ENCODE measurements at regions not wholly inside any gene's neighbourhood (a gene's known extent, or its start where the extent isn't known, plus 50 kb on each side); places are given as distances from the start of the nearest gene placed in this dataset.

DNA sequence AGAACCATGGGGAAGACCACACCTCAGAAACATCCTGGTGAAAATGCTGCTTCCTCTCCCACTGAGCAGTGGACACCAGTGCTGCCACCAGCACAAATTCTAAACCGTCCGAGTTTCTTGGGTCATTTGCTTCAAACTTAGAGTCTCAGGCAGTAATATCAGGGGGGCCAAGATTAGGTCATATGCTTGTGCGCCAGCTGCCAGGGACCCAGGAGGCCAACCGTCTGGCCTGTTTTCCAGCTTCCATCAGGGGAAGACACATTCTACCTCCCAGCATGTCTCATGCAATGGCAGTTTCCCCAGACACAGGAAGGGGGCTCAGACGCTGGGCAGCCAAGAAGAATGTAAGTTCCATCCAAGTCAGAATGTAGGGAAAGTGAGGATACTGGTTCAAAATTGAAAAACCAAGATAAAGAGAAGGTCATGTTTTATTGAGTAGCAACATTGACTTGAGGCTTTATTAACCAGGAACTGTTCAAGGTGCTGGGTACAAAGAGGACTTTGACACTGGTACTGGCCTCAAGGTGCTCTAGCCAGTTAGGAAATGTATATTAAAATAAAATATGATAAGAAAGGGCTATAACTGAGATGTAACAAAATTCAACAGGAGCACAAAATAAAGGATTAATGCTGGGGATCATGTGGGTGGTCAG is 59.7 kb upstream of the EED start (continued):
- TF ChIP-seq, protein P1, sequence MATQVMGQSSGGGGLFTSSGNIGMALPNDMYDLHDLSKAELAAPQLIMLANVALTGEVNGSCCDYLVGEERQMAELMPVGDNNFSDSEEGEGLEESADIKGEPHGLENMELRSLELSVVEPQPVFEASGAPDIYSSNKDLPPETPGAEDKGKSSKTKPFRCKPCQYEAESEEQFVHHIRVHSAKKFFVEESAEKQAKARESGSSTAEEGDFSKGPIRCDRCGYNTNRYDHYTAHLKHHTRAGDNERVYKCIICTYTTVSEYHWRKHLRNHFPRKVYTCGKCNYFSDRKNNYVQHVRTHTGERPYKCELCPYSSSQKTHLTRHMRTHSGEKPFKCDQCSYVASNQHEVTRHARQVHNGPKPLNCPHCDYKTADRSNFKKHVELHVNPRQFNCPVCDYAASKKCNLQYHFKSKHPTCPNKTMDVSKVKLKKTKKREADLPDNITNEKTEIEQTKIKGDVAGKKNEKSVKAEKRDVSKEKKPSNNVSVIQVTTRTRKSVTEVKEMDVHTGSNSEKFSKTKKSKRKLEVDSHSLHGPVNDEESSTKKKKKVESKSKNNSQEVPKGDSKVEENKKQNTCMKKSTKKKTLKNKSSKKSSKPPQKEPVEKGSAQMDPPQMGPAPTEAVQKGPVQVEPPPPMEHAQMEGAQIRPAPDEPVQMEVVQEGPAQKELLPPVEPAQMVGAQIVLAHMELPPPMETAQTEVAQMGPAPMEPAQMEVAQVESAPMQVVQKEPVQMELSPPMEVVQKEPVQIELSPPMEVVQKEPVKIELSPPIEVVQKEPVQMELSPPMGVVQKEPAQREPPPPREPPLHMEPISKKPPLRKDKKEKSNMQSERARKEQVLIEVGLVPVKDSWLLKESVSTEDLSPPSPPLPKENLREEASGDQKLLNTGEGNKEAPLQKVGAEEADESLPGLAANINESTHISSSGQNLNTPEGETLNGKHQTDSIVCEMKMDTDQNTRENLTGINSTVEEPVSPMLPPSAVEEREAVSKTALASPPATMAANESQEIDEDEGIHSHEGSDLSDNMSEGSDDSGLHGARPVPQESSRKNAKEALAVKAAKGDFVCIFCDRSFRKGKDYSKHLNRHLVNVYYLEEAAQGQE (IDR thresholded peaks at IDR 0.05), result no peak
- no peak for TF ChIP-seq HNF4G (IDR thresholded peaks at IDR 0.05)
- TF ChIP-seq, protein P2, sequence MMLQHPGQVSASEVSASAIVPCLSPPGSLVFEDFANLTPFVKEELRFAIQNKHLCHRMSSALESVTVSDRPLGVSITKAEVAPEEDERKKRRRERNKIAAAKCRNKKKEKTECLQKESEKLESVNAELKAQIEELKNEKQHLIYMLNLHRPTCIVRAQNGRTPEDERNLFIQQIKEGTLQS (IDR thresholded peaks at IDR 0.05), result no peak
- no peak for TF ChIP-seq NR2F2 (IDR thresholded peaks at IDR 0.05)
- no peak for TF ChIP-seq EGR1 (IDR thresholded peaks at IDR 0.05; ENCODE audit: low read depth in 2 of 2)

DNA sequence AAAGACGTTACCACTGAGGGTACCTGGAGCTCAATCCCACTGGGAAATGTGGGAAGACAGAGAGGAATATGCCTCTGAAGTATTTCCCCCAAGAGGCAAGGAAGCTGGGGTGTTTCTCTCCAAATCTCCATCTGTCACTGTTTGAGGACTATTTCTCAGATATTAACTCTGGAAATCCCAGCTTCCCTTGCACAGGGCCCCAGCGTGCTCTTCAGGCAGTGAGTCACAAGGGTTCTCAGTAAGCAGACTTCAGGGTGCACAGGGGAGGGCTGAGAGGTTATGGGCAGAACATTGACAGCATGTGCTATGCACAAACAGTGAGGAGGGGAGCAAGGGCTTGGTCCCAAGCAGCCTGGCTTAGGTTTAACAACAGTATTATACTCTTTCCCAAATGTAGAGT is 60.9 kb upstream of the EED start:
- no peak for DNase-seq (ENCODE audit: low spot score)
- H3K27me3 ChIP-seq (ENCODE audit: control insufficient read depth in 4 of 4, insufficient read depth in 4 of 4, low read length in 3 of 4), result no peaks in the 10 kb centered on the region
- H3K4me3 ChIP-seq (ENCODE audit: low read depth in 1 of 3, low read length in 3 of 3), result no peak overlapping the region
- peaks cover 0 to 1% (median 0%) of the 10 kb centered on the region in 4 donors for H3K36me3 ChIP-seq (ENCODE audit: control insufficient read depth in 4 of 4, insufficient read depth in 3 of 4, low read depth in 1 of 4, low read length in 3 of 4)
- whole genome bisulfite sequencing, result 86% methylated on average over 2 of the region's 2 CpGs
- H3K9ac ChIP-seq (ENCODE audit: low read depth in 1 of 2, low read length in 2 of 2), result no peak overlapping the region
- no peaks in the 10 kb centered on the region for H3K9me3 ChIP-seq (ENCODE audit: control insufficient read depth in 4 of 4, low read length in 3 of 4)
- no peak overlapping the region for H3K27ac ChIP-seq (ENCODE audit: low read depth in 1 of 2, low read length in 2 of 2)
- TF ChIP-seq HNF4A (conservative IDR thresholded peaks at IDR 0.05), result no peak
- TF ChIP-seq, protein P1 (IDR thresholded peaks at IDR 0.05), result no peak
- peaks cover 0 to 7% (median 2%) of the 10 kb centered on the region in 4 donors for H3K4me1 ChIP-seq (ENCODE audit: control insufficient read depth in 4 of 4, insufficient read depth in 4 of 4, low read length in 3 of 4)

DNA sequence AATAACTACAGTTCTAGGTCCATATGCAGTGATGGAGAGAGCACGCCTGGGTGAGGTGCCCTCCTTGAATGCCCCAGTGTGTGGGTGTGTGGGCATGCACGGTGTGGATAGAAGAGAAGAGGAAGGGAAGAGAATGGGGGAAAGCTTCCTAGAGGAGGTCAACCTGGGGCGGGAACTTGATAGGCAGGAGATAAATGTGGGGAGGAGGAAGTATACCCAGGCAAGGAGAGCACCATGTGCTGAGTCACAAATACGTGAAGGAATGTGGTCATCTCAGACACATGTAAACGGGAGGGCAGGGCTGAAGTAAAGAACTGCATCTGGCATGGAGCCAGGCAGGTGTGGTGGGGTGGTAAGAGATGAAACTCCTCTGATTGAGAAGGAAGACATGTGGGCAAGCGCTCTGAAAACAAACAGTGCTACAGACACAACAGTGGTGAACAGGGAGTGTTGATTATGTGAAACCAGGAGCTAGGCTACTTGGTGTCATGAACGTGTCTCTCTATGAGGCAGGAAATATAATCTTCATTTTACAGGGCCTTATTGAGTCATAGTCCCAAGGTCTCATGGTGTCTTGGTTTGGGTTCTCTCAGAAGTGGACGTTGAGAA is 61.5 kb upstream of the EED start:
- Histone ChIP-seq H3K9ac (ENCODE audit: low read depth in 1 of 2, low read length in 2 of 2) (no peak overlapping the region), H3K4me3 (ENCODE audit: low read depth in 1 of 3, low read length in 3 of 3) (no peak overlapping the region), H3K4me1 (ENCODE audit: control insufficient read depth in 4 of 4, insufficient read depth in 4 of 4, low read length in 3 of 4) (peaks cover 0 to 7% (median 2%) of the 10 kb centered on the region in 4 donors), H3K27ac (ENCODE audit: low read depth in 1 of 2, low read length in 2 of 2) (no peak overlapping the region), H3K9me3 (ENCODE audit: control insufficient read depth in 4 of 4, low read length in 3 of 4) (no peaks in the 10 kb centered on the region), H3K27me3 (ENCODE audit: control insufficient read depth in 4 of 4, insufficient read depth in 4 of 4, low read length in 3 of 4) (no peaks in the 10 kb centered on the region), H3K36me3 (ENCODE audit: control insufficient read depth in 4 of 4, insufficient read depth in 3 of 4, low read depth in 1 of 4, low read length in 3 of 4) (peaks cover 0 to 1% (median 0%) of the 10 kb centered on the region in 4 donors)
- no peak for DNase-seq (ENCODE audit: low spot score)
- 74% methylated on average over 8 of the region's 8 CpGs for WGBS
- no peak for TF ChIP-seq HNF4A (conservative IDR thresholded peaks at IDR 0.05)
- TF ChIP-seq, protein P3, sequence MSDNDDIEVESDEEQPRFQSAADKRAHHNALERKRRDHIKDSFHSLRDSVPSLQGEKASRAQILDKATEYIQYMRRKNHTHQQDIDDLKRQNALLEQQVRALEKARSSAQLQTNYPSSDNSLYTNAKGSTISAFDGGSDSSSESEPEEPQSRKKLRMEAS (IDR thresholded peaks at IDR 0.05), result no peak
- no peak for TF ChIP-seq GABPA (IDR thresholded peaks at IDR 0.05 in 1 of 2, conservative IDR thresholded peaks at IDR 0.05 in 1 of 2)
- TF ChIP-seq HNF4G (IDR thresholded peaks at IDR 0.05), result no peak
- TF ChIP-seq, protein P4, sequence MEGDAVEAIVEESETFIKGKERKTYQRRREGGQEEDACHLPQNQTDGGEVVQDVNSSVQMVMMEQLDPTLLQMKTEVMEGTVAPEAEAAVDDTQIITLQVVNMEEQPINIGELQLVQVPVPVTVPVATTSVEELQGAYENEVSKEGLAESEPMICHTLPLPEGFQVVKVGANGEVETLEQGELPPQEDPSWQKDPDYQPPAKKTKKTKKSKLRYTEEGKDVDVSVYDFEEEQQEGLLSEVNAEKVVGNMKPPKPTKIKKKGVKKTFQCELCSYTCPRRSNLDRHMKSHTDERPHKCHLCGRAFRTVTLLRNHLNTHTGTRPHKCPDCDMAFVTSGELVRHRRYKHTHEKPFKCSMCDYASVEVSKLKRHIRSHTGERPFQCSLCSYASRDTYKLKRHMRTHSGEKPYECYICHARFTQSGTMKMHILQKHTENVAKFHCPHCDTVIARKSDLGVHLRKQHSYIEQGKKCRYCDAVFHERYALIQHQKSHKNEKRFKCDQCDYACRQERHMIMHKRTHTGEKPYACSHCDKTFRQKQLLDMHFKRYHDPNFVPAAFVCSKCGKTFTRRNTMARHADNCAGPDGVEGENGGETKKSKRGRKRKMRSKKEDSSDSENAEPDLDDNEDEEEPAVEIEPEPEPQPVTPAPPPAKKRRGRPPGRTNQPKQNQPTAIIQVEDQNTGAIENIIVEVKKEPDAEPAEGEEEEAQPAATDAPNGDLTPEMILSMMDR (IDR thresholded peaks at IDR 0.05; ENCODE audit: low read depth, low read length, missing input control), result no peak
